Upper lobe of left lung (tissue), 6 donors: ENCODE measurements at regions not wholly inside any gene's neighbourhood (a gene's known extent, or its start where the extent isn't known, plus 50 kb on each side); places are given as distances from the start of the nearest gene placed in this dataset.
"Not testable (repeated sequence)": the region's sequence is repeated elsewhere in the genome, so short reads cannot be mapped to it uniquely, and the experiment has no call there.

ENCODE experiments used
- ATAC-seq, 2 donors: fragments of 200-7000 bp; cut with Tn5 transposase; one replicate each; pipeline ENCODE4 v1.9.1; 2022; ENCODE audit warnings: mild to moderate bottlenecking in 2 of 2, moderate library complexity in 2 of 2; ENCODE audit not compliant: low FRiP score in 2 of 2
- DNase-seq, 2 donors: peaks; one replicate each; pipeline ENCODE4 v3.0.0-alpha.2; 2019 to 2020
- H3K27ac ChIP-seq, 4 donors: fragments of 200-600 bp; sonication (generic); one replicate each; pipeline ENCODE4 v1.5.1; 2016 to 2019
- H3K27me3 ChIP-seq, 4 donors: fragments of 200-600 bp; sonication (generic); one replicate each; pipeline ENCODE4 v1.5.1; 2017 to 2019
- H3K36me3 ChIP-seq, 4 donors: fragments of 200-600 bp; sonication (generic); one replicate each; pipeline ENCODE4 v1.5.1; 2016 to 2019
- H3K4me1 ChIP-seq, 4 donors: fragments of 200-600 bp; sonication (generic); one replicate each; pipeline ENCODE4 v1.5.1; 2018 to 2019
- H3K4me3 ChIP-seq, 4 donors: fragments of 200-600 bp; sonication (generic); one replicate each; pipeline ENCODE4 v1.5.1; 2017 to 2019; ENCODE audit warnings: mild to moderate bottlenecking in 2 of 4, moderate library complexity in 1 of 4
- H3K9me3 ChIP-seq, 4 donors: fragments of 200-600 bp; sonication (generic); one replicate each; pipeline ENCODE4 v1.5.1; 2018 to 2019
- CTCF ChIP-seq, 6 experiments: fragments of 450-650 bp in 4 of 6; fragments of 200-600 bp in 2 of 6; sonication (generic) in 2 of 6; IDR thresholded peaks; one replicate each; pipeline ENCODE4 v1.5.1; 2016 to 2019; ENCODE audit warnings: antibody characterized with exemption in 6 of 6
- EP300 ChIP-seq, 4 donors: sonication (generic); formaldehyde crosslinking; IDR thresholded peaks; one replicate each; pipeline ENCODE4 v1.5.1; 2017; ENCODE audit warnings: antibody characterized with exemption in 4 of 4, control low read depth in 2 of 4
- POLR2A ChIP-seq, 4 donors: fragments of 450-650 bp; IDR thresholded peaks; one replicate each; pipeline ENCODE4 v1.5.1; 2016 to 2017; ENCODE audit warnings: antibody characterized with exemption in 4 of 4, mild to moderate bottlenecking in 2 of 4
- POLR2AphosphoS5 ChIP-seq, 2 donors: sonication (generic); formaldehyde crosslinking; IDR thresholded peaks; one replicate each; pipeline ENCODE4 v1.5.1; 2017; ENCODE audit warnings: antibody characterized with exemption in 2 of 2
- WGBS, 2 donors: methylation state at CpG; one replicate each; pipeline ENCODE4 v1.1.5; 2017 to 2018; 5-methylcytosine and 5-hydroxymethylcytosine counted together
- donor health status: DM: no; HTN: no; CAD: no; lungs with moderate emphysema.
- donor health status: DM: no; HTN: yes; CAD: no; lungs with severe emphysema.

- ATAC-seq (peak; percentile 8 to 53), DNase-seq (peak; percentile 18 to 53)
- 51 to 65% methylated on average over 4 to 5 of the region's 5 CpGs for WGBS, 2 donors
- Histone ChIP-seq H3K27ac (no peak overlapping the region), H3K4me3 (no peak overlapping the region), H3K9me3 (no peaks in the 10 kb centered on the region), H3K27me3 (no peaks in the 10 kb centered on the region), H3K36me3 (no peaks in the 10 kb centered on the region), H3K4me1 (no peaks in the 10 kb centered on the region)
- no peak for TF ChIP-seq POLR2AphosphoS5 (IDR thresholded peaks at IDR 0.05)
- TF ChIP-seq EP300 (IDR thresholded peaks at IDR 0.05): no peak
- TF ChIP-seq POLR2A (IDR thresholded peaks at IDR 0.05): no peak
- TF ChIP-seq CTCF (IDR thresholded peaks at IDR 0.05): no peak
These were observed 119.8 kb downstream of the TMEM121 start for GRCh38 chr14:105646175-105646574.

- H3K36me3 ChIP-seq, H3K27me3 ChIP-seq, H3K9me3 ChIP-seq, H3K4me3 ChIP-seq, H3K27ac ChIP-seq, H3K4me1 ChIP-seq: not testable (repeated sequence)
- WGBS, 2 donors: 69 to 74% methylated on average over 7 of the region's 7 CpGs
- DNase-seq (peak; percentile 12 to 38), ATAC-seq (peak in 1 of 2 donors; percentile 42)
These were observed 120.4 kb downstream of the TMEM121 start for GRCh38 chr14:105646711-105647281.

GRCh38 chr14:105647426-105647783 is 121.0 kb downstream of the TMEM121 start:
- 61 to 69% methylated on average over 7 of the region's 7 CpGs for WGBS, 2 donors
- H3K27me3 ChIP-seq, H3K4me3 ChIP-seq, H3K4me1 ChIP-seq, H3K27ac ChIP-seq, H3K9me3 ChIP-seq, H3K36me3 ChIP-seq: not testable (repeated sequence)
- DNase-seq: peak; percentile 2 to 63
- peak in 1 of 2 donors; percentile 48 for ATAC-seq

GRCh38 chr14:105647784-105648608 is 121.6 kb downstream of the TMEM121 start:
- H3K4me3 ChIP-seq: no peak overlapping the region
- ATAC-seq: peak; percentile 5 to 20
- peak; percentile 19 to 70 for DNase-seq
- TF ChIP-seq POLR2AphosphoS5 (IDR thresholded peaks at IDR 0.05) (no peak), CTCF (IDR thresholded peaks at IDR 0.05) (no peak), POLR2A (IDR thresholded peaks at IDR 0.05) (no peak), EP300 (IDR thresholded peaks at IDR 0.05) (no peak)
- H3K4me1 ChIP-seq: no peaks in the 10 kb centered on the region
- no peak overlapping the region for H3K27ac ChIP-seq
- H3K36me3 ChIP-seq: no peaks in the 10 kb centered on the region
- WGBS, 2 donors: 78 to 80% methylated on average over 22 to 26 of the region's 30 CpGs
- H3K27me3 ChIP-seq: no peaks in the 10 kb centered on the region
- no peaks in the 10 kb centered on the region for H3K9me3 ChIP-seq

GRCh38 chr14:105648609-105649535 is 122.5 kb downstream of the TMEM121 start:
- H3K36me3 ChIP-seq, H3K27ac ChIP-seq: not testable (repeated sequence)
- DNase-seq: peak in 1 of 2 donors; percentile 65

GRCh38 chr14:105652317-105652716 is 125.9 kb downstream of the TMEM121 start:
- DNase-seq: peak in 1 of 2 donors; percentile 47

More at GRCh38 chr14:105648609-105649535, 122.5 kb downstream of the TMEM121 start:
- ATAC-seq, H3K9me3 ChIP-seq, H3K27me3 ChIP-seq, H3K4me3 ChIP-seq, H3K4me1 ChIP-seq: not testable (repeated sequence)
- 77 to 78% methylated on average over 5 to 8 of the region's 13 CpGs for WGBS, 2 donors

GRCh38 chr14:105653921-105654320 is 127.5 kb downstream of the TMEM121 start:
- not testable (repeated sequence) for H3K27ac ChIP-seq, H3K4me3 ChIP-seq, H3K4me1 ChIP-seq, DNase-seq, H3K9me3 ChIP-seq, H3K27me3 ChIP-seq, H3K36me3 ChIP-seq, ATAC-seq
- WGBS, 2 donors: 75 to 89% methylated on average over 2 to 6 of the region's 9 CpGs

More at GRCh38 chr14:105652317-105652716, 125.9 kb downstream of the TMEM121 start:
- ATAC-seq: peak; percentile 8 to 36
- not testable (repeated sequence) for H3K27ac ChIP-seq, H3K27me3 ChIP-seq, H3K36me3 ChIP-seq, H3K4me3 ChIP-seq, H3K9me3 ChIP-seq, H3K4me1 ChIP-seq
- no CpG with 5 or more reads among the region's 8 CpGs for WGBS, 2 donors

- not testable (repeated sequence) for H3K4me3 ChIP-seq, H3K27ac ChIP-seq, H3K4me1 ChIP-seq, DNase-seq, H3K36me3 ChIP-seq, H3K27me3 ChIP-seq, H3K9me3 ChIP-seq, ATAC-seq
- 57 to 65% methylated on average over 2 of the region's 2 CpGs for WGBS, 2 donors
These were observed 132.9 kb downstream of the TMEM121 start for GRCh38 chr14:105659255-105659654.
